Uterus (tissue), 2 donors: ENCODE measurements at regions not wholly inside any gene's neighbourhood (a gene's known extent, or its start where the extent isn't known, plus 50 kb on each side); places are given as distances from the start of the nearest gene placed in this dataset.

Experiments
- POLR2A ChIP-seq, 2 donors: fragments of 450-650 bp; IDR thresholded peaks; one replicate each; pipeline ENCODE4 v1.6.1; 2016; ENCODE audit warnings: antibody characterized with exemption in 2 of 2, mild to moderate bottlenecking in 1 of 2, moderate library complexity in 1 of 2
- TF ChIP-seq, protein P1 (sequence below), 4 experiments: fragments of 200-600 bp in 2 of 4; fragments of 450-650 bp in 2 of 4; sonication (generic) in 2 of 4; IDR thresholded peaks; one replicate each; pipeline ENCODE4 v1.5.1; 2016 to 2019; ENCODE audit warnings: antibody characterized with exemption in 4 of 4, mild to moderate bottlenecking in 2 of 4, moderate library complexity in 1 of 4

DNA sequence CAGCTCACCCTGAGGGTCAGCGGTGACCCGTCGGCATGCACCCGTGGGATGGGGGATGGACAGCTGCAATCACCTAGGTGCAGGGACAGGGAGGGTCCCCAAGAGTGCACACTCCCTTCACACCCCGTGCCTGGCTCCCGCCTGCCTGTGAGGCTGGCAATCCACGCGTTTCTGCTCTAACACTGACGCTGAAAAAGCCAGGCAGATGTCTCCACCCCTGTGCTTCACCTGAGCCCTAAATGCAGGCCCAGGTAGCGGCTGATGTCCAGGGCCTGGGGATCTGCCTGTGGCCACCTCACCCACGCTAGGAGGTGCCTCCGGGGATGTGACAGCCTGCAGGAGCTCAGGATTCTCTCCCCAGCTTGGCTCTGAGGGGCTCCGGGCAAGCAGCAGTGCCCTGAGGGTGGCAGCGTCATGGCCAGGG, 212.0 kb upstream of the SALL3 start:
- TF ChIP-seq, protein P1, sequence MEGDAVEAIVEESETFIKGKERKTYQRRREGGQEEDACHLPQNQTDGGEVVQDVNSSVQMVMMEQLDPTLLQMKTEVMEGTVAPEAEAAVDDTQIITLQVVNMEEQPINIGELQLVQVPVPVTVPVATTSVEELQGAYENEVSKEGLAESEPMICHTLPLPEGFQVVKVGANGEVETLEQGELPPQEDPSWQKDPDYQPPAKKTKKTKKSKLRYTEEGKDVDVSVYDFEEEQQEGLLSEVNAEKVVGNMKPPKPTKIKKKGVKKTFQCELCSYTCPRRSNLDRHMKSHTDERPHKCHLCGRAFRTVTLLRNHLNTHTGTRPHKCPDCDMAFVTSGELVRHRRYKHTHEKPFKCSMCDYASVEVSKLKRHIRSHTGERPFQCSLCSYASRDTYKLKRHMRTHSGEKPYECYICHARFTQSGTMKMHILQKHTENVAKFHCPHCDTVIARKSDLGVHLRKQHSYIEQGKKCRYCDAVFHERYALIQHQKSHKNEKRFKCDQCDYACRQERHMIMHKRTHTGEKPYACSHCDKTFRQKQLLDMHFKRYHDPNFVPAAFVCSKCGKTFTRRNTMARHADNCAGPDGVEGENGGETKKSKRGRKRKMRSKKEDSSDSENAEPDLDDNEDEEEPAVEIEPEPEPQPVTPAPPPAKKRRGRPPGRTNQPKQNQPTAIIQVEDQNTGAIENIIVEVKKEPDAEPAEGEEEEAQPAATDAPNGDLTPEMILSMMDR (IDR thresholded peaks at IDR 0.05): no peak
- no peak for TF ChIP-seq POLR2A (IDR thresholded peaks at IDR 0.05)
